SK-N-SH (cell line): ENCODE measurements at regions not wholly inside any gene's neighbourhood (a gene's known extent, or its start where the extent isn't known, plus 50 kb on each side); places are given as distances from the start of the nearest gene placed in this dataset.

Experiments
- CTCF ChIA-PET: fragments of 300-600, 350-600 bp; formaldehyde crosslinking; extraction: SDS; loops from one replicate; lab custom pipeline; 2021; lab: Yijun Ruan, JAX
- POLR2A ChIA-PET: fragments of 350-600 bp; sonication (Branson Sonifier 250); formaldehyde crosslinking; extraction: SDS; loops from one replicate; lab custom pipeline; 2020; ENCODE audit warnings: antibody characterized with exemption, inconsistent platforms; lab: Yijun Ruan, JAX
- DNase-seq: peaks from one replicate; pipeline ENCODE4 v3.0.0; 2012
- H2AFZ ChIP-seq: fragments of 200-600 bp; sonication (generic); 2 replicates; pipeline ENCODE4 v1.8.1; 2016; ENCODE audit warnings: antibody characterized with exemption, mild to moderate bottlenecking, low read depth
- H3F3A ChIP-seq: fragments of 200-600 bp; sonication (generic); replicated peaks from 2 replicates; pipeline ENCODE3; 2016; ENCODE audit warnings: antibody characterized with exemption, mild to moderate bottlenecking; ENCODE audit not compliant: insufficient read depth
- H3K27ac ChIP-seq, 2 experiments: fragments of 200-500 bp in 1 of 2; fragments of 200-600 bp in 1 of 2; sonication (Bioruptor generic) in 1 of 2; sonication (generic), shearing (Covaris generic) in 1 of 2; 2 replicates each; pipeline versions ENCODE4 v1.5.1 to v1.6.1; 2014 to 2016; ENCODE audit warnings: low read depth in 2 of 2, inconsistent platforms in 1 of 2, low read length in 1 of 2, mild to moderate bottlenecking in 1 of 2, mixed read lengths in 1 of 2
- H3K27me3 ChIP-seq: fragments of 200-600 bp; sonication (generic), shearing (Covaris generic); 2 replicates; pipeline ENCODE4 v1.6.1; 2016; ENCODE audit warnings: mixed run types; ENCODE audit not compliant: insufficient read depth
- H3K36me3 ChIP-seq, 2 experiments: fragments of 200-500 bp in 1 of 2; fragments of 200-600 bp in 1 of 2; sonication (Bioruptor generic) in 1 of 2; sonication (generic) in 1 of 2; replicated peaks in 1 of 2; 2 replicates each; pipeline versions ENCODE3 to v1.5.1; 2014 to 2016; ENCODE audit warnings: low read length in 1 of 2, mild to moderate bottlenecking in 1 of 2; ENCODE audit not compliant: insufficient read depth in 2 of 2, control insufficient read depth in 1 of 2
- H3K4me1 ChIP-seq, 2 experiments: fragments of 200-500 bp in 1 of 2; fragments of 200-600 bp in 1 of 2; sonication (Bioruptor generic) in 1 of 2; sonication (generic), shearing (Covaris generic) in 1 of 2; 2 replicates each; pipeline versions ENCODE4 v1.5.1 to v1.6.1; 2014 to 2016; ENCODE audit warnings: low read depth in 1 of 2, low read length in 1 of 2, mixed run types in 1 of 2; ENCODE audit not compliant: insufficient read depth in 2 of 2, control insufficient read depth in 1 of 2
- H3K4me2 ChIP-seq: fragments of 200-600 bp; sonication (generic), shearing (Covaris generic); 2 replicates; pipeline ENCODE4 v1.6.1; 2017; ENCODE audit warnings: mixed run types
- H3K4me3 ChIP-seq, 2 experiments: fragments of 200-500 bp in 1 of 2; fragments of 200-600 bp in 1 of 2; sonication (Bioruptor generic) in 1 of 2; sonication (generic), shearing (Covaris generic) in 1 of 2; 2 replicates each; pipeline versions ENCODE4 v1.5.1 to v1.8.1; 2014 to 2016; ENCODE audit warnings: low read depth in 2 of 2, inconsistent platforms in 1 of 2, low read length in 1 of 2, mild to moderate bottlenecking in 1 of 2, mixed read lengths in 1 of 2, moderate library complexity in 1 of 2
- H3K79me2 ChIP-seq: fragments of 200-600 bp; sonication (generic); 2 replicates; pipeline ENCODE4 v1.8.1; 2017; ENCODE audit warnings: mild to moderate bottlenecking; ENCODE audit not compliant: insufficient read depth
- H3K9ac ChIP-seq: fragments of 200-600 bp; sonication (generic); 2 replicates; pipeline ENCODE4 v1.6.1; 2017; ENCODE audit warnings: mixed run types
- H3K9me2 ChIP-seq: fragments of 200-600 bp; sonication (generic); 2 replicates; pipeline ENCODE4 v1.6.1; 2017; ENCODE audit warnings: mixed run types
- H3K9me3 ChIP-seq: fragments of 200-600 bp; sonication (generic); 2 replicates; pipeline ENCODE4 v1.6.1; 2017; ENCODE audit warnings: mixed run types, mild to moderate bottlenecking, moderate library complexity
- H4K20me1 ChIP-seq: fragments of 200-600 bp; sonication (generic); 2 replicates; pipeline ENCODE4 v1.6.1; 2017; ENCODE audit warnings: mild to moderate bottlenecking, mixed run types; ENCODE audit not compliant: insufficient read depth
- EZH2phosphoT487 ChIP-seq: fragments of 200-600 bp; sonication (generic); IDR thresholded peaks from 2 replicates; pipeline ENCODE4 v1.6.1; 2017; ENCODE audit warnings: low read depth, mixed run types, mild to moderate bottlenecking, antibody characterized with exemption, moderate library complexity, borderline replicate concordance
- FOSL2 ChIP-seq: IDR thresholded peaks from 2 replicates; pipeline ENCODE4 v1.4.0; 2012; ENCODE audit warnings: low read depth, mild to moderate bottlenecking, moderate library complexity, borderline replicate concordance
- FOXJ3 ChIP-seq: sonication (generic); formaldehyde crosslinking; IDR thresholded peaks from 2 replicates; pipeline ENCODE4 v1.5.1; 2020; ENCODE audit warnings: mild to moderate bottlenecking, missing genetic modification reagents
- GABPA ChIP-seq: IDR thresholded peaks from 2 replicates; pipeline ENCODE4 v1.4.0; 2012; ENCODE audit warnings: low read depth, mild to moderate bottlenecking
- MEF2A ChIP-seq: IDR thresholded peaks from 2 replicates; pipeline ENCODE4 v1.4.0; 2012; ENCODE audit warnings: low read depth, borderline replicate concordance
- NRF1 ChIP-seq: IDR thresholded peaks from 2 replicates; pipeline ENCODE4 v1.6.1; 2012; ENCODE audit warnings: low read depth, mild to moderate bottlenecking, low read length
- POLR2AphosphoS5 ChIP-seq: IDR thresholded peaks from 2 replicates; pipeline ENCODE4 v1.6.1; 2012; ENCODE audit warnings: low read depth, low read length
- RAD21 ChIP-seq: IDR thresholded peaks from 2 replicates; pipeline ENCODE4 v1.6.1; 2012; ENCODE audit warnings: mild to moderate bottlenecking, low read length
- RCOR1 ChIP-seq: fragments of 150-350 bp; IDR thresholded peaks from 2 replicates; pipeline ENCODE4 v1.6.1; 2017; ENCODE audit warnings: antibody characterized with exemption, low read length
- RFX5 ChIP-seq: IDR thresholded peaks from 2 replicates; pipeline ENCODE4 v1.6.1; 2012; ENCODE audit warnings: mild to moderate bottlenecking, improper control_type of control experiment, low read length
- TCF12 ChIP-seq: IDR thresholded peaks from 2 replicates; pipeline ENCODE4 v1.4.0; 2012
- YY1 ChIP-seq: IDR thresholded peaks from 2 replicates; pipeline ENCODE4 v1.4.0; 2012; ENCODE audit warnings: low read depth, mild to moderate bottlenecking
- WGBS: methylation state at CpG from one replicate; pipeline ENCODE4 v1.1.6; 2017; ENCODE audit warnings: low lambda C conversion rate; 5-methylcytosine and 5-hydroxymethylcytosine counted together
- TF ChIP-seq, protein P1 (sequence below): fragments of 150-350 bp; IDR thresholded peaks from 2 replicates; pipeline ENCODE4 v1.6.1; 2017; ENCODE audit warnings: antibody characterized with exemption, low read length, low read depth, borderline replicate concordance
- TF ChIP-seq, protein P2 (sequence below): IDR thresholded peaks from 2 replicates; pipeline ENCODE4 v1.4.0; 2012; ENCODE audit warnings: low read depth, borderline replicate concordance

DNA sequence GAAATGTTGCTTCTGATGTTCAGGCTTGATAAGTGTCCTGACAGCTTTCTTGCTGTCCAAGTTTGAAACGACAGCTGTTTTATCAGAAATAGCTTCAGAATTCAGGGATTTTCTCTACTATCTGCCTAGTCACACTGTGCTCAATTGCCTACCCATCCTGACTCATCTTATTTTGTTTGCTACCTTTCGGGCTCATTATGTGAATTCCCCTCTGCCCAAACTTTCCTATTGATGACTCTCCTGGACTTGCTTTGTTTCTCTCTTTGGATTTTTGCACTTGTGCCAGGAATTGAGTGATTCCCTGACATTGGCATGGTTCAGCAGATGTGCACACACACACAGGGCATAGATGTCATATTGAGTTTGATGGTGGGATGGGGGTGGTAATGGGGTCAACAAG, 1052.6 kb upstream of the PIK3C3 start:
- POLR2A ChIA-PET: no interaction called here
- no peaks in the 10 kb centered on the region for H3K36me3 ChIP-seq
- H3K79me2 ChIP-seq: no peaks in the 10 kb centered on the region
- H3K9me3 ChIP-seq: no peaks in the 10 kb centered on the region
- no peak overlapping the region for H3K4me3 ChIP-seq
- H3K4me2 ChIP-seq: no peak overlapping the region
- no peaks in the 10 kb centered on the region for H4K20me1 ChIP-seq
- DNase-seq: no peak
- no peak overlapping the region for H3K9ac ChIP-seq
- H3F3A ChIP-seq: no peaks in the 10 kb centered on the region
- no peak overlapping the region for H3K27ac ChIP-seq
- WGBS: 74% methylated on average over 2 of the region's 2 CpGs
- H2AFZ ChIP-seq: no peak overlapping the region
- H3K27me3 ChIP-seq: no peaks in the 10 kb centered on the region
- H3K4me1 ChIP-seq: peaks cover 4 to 7% of the 10 kb centered on the region in 2 experiments; a peak in 3 of 4 replicates
- TF ChIP-seq FOSL2: no peak
- TF ChIP-seq POLR2AphosphoS5: no peak
- CTCF ChIA-PET: no interaction called here
- H3K9me2 ChIP-seq: no peaks in the 10 kb centered on the region

DNA sequence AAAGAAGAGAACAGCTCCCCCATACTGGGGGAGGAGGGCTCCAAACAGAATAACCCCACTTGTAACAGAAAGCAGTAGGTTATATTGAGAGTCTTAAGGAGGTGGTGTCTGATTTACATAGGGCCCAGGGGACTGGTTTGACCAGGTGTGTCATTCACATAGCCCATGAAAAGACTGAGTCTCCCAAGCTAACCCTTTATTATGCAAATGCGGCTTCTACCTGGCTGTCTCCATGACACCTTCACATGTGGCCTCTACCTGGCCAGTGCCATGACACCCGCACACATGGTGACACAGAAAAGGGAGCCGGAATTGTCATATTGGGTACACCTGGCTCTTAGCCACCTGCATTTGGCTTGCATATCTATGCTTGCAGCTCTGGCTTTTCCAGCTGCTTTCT, 1057.2 kb upstream of the PIK3C3 start:
- CTCF ChIA-PET: no interaction called here
- no peaks in the 10 kb centered on the region for H3K27me3 ChIP-seq
- no peaks in the 10 kb centered on the region for H3K9me2 ChIP-seq
- no peak overlapping the region for H3K4me2 ChIP-seq
- no peaks in the 10 kb centered on the region for H3K79me2 ChIP-seq
- H2AFZ ChIP-seq: no peak overlapping the region
- DNase-seq: no peak
- no peak overlapping the region for H3K4me3 ChIP-seq
- no peaks in the 10 kb centered on the region for H3K36me3 ChIP-seq
- H3K27ac ChIP-seq: no peak overlapping the region
- TF ChIP-seq, protein P1, sequence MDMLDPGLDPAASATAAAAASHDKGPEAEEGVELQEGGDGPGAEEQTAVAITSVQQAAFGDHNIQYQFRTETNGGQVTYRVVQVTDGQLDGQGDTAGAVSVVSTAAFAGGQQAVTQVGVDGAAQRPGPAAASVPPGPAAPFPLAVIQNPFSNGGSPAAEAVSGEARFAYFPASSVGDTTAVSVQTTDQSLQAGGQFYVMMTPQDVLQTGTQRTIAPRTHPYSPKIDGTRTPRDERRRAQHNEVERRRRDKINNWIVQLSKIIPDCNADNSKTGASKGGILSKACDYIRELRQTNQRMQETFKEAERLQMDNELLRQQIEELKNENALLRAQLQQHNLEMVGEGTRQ: no peak
- TF ChIP-seq TCF12 (no peak), FOXJ3 (no peak), GABPA (no peak), RFX5 (no peak), RAD21 (no peak), YY1 (no peak), NRF1 (no peak), POLR2AphosphoS5 (no peak), MEF2A (no peak), RCOR1 (no peak), EZH2phosphoT487 (no peak)
- TF ChIP-seq, protein P2, sequence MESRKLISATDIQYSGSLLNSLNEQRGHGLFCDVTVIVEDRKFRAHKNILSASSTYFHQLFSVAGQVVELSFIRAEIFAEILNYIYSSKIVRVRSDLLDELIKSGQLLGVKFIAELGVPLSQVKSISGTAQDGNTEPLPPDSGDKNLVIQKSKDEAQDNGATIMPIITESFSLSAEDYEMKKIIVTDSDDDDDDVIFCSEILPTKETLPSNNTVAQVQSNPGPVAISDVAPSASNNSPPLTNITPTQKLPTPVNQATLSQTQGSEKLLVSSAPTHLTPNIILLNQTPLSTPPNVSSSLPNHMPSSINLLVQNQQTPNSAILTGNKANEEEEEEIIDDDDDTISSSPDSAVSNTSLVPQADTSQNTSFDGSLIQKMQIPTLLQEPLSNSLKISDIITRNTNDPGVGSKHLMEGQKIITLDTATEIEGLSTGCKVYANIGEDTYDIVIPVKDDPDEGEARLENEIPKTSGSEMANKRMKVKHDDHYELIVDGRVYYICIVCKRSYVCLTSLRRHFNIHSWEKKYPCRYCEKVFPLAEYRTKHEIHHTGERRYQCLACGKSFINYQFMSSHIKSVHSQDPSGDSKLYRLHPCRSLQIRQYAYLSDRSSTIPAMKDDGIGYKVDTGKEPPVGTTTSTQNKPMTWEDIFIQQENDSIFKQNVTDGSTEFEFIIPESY: no peak
- no peak overlapping the region for H3K9ac ChIP-seq
- H4K20me1 ChIP-seq: no peaks in the 10 kb centered on the region
- H3F3A ChIP-seq: no peaks in the 10 kb centered on the region
- H3K4me1 ChIP-seq: peaks cover 4 to 7% of the 10 kb centered on the region in 2 experiments; a peak in 3 of 4 replicates
- 76% methylated on average over 2 of the region's 3 CpGs for WGBS
- no peaks in the 10 kb centered on the region for H3K9me3 ChIP-seq
- POLR2A ChIA-PET: no interaction called here
